EH (cell line): ENCODE measurements at regions not wholly inside any gene's neighbourhood (a gene's known extent, or its start where the extent isn't known, plus 50 kb on each side); places are given as distances from the start of the nearest gene placed in this dataset.
"Not testable (repeated sequence)": the region's sequence is repeated elsewhere in the genome, so short reads cannot be mapped to it uniquely, and the experiment has no call there.

Source experiments
- DNase-seq: peaks from one replicate; pipeline ENCODE4 v3.0.0-alpha.2; 2015; ENCODE audit warnings: low read depth

GRCh38 chr6:67210450-67210849 lies 1424.6 kb upstream of the ADGRB3 start:
- no peak for DNase-seq

DNA sequence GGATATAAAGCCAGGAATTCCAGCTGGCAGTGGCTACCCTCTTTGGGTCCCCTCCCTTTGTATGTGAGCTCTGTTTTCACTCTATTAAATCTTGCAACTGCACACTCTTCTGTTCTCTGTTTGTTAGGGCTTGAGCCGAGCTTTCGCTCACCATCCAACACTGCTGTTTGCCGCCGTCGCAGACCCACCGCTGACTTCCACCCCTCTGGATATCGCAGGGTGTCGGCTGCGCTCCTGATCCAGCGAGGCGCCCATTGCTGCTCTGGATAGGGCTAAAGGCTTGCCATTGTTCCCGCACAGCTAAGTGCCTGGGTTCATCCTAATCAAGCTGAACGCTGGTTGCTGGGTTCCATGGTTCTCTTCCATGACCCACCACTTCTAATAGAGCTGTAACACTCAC lies 1433.5 kb upstream of the ADGRB3 start:
- no peak for DNase-seq

DNA sequence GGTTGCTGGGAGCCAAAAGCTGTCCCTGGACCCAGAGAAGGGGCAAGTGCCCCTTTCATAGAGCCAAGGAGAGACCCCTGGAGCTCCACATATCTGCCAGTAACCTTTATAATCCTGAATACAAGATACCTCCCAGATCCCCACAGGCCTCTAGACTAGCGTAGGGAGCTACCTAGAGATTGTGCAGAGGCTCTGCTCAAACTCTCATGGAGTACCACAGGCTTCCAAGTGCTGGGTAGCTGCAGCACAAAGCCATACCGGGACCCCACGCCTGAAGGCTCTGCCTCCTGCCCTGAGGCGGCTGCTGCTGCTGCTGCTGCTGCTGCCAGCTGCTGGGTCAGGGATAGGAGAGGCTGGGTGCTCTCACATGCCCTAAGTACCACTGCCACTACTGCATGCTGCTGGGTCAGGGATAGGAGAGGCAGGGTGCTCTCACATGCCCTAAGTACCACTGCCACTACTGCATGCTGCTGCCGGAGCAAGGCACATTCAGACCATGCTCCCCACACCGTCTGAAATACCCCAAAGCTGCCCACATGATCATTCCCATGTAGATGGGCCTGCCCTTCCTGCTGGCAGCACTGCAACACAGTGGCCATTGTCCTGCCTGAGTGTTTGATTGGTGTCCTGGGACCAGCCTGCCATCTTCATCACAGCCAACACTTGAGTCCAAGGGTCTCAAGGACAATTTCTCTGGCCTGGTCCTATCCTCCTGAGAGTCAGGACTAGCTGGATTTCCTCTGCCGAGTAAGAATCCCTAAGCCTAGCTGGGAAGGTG lies 1434.3 kb upstream of the ADGRB3 start:
- no peak for DNase-seq

DNA sequence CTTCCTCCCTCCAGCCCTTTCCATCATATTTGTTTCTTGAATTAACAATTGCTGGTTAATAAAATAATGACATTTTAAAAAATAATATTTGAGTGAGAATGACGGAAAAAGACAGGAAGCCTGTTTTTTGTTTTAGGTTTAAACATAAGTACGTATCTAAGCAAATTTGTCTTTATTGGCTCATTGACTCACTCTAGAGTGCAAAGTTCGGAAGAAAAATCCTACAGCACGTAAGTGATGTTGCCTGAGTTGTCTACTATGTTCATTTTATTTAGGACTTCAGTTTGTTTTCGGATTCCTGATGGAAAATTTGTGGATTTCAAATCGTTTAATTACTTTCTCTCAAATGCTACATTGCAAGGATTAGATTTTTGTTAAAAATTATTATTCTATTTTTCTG lies 1435.7 kb upstream of the ADGRB3 start:
- no peak for DNase-seq

GRCh38 chr6:67190733-67191132 lies 1444.3 kb upstream of the ADGRB3 start:
- DNase-seq, result no peak

DNA sequence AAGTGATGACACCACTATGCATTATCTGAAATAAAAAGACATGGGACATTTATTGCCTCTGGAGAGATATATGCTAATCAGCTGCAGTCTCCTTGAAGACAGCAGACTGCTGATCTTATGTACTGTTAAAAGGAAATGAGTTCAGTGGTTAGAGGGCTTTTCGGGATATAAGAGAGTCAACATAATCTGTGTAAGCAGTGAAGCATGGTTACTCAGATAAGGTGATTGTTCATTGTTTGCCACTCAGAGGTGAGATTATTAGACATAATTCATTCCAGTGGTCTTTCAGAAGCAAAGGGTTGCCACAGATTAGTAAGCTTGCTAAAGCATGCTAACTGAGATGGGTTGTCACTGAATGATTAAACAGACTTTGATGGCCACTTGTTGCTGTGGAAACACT lies 1450.7 kb upstream of the ADGRB3 start:
- DNase-seq, result no peak

GRCh38 chr6:67175101-67175500 lies 1460.0 kb upstream of the ADGRB3 start:
- no peak for DNase-seq

DNA sequence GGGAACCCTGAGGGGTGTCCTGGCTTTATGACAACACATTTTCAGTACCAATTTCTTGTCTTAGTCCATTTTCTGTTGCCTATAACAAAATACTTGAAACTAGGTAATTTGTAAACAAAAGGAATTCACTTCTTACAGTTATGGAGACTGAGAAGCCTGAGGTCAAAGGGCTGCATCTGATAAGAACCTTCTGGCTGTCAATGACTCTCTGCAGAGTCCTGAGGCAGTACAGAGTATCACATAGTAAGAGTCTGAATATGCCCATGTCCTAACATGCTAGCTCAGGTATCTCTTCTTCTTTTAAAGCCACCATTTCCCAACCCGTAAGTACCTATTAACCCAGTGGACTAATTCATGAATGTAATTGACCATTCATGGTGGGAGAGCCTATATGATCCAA lies 1458.6 kb upstream of the EYS start:
- DNase-seq, result no peak

GRCh38 chr6:67160820-67161219 lies 1453.8 kb upstream of the EYS start:
- no peak for DNase-seq

- no peak for DNase-seq
Observed at GRCh38 chr6:67141005-67141404, 1434.0 kb upstream of the EYS start.

- DNase-seq, result no peak
Observed at GRCh38 chr6:67133973-67134372, 1426.9 kb upstream of the EYS start.

- no peak for DNase-seq
Observed at GRCh38 chr6:67131827-67132226, 1424.8 kb upstream of the EYS start.

- no peak for DNase-seq
Observed at GRCh38 chr6:67129780-67130179, 1422.8 kb upstream of the EYS start.

DNA sequence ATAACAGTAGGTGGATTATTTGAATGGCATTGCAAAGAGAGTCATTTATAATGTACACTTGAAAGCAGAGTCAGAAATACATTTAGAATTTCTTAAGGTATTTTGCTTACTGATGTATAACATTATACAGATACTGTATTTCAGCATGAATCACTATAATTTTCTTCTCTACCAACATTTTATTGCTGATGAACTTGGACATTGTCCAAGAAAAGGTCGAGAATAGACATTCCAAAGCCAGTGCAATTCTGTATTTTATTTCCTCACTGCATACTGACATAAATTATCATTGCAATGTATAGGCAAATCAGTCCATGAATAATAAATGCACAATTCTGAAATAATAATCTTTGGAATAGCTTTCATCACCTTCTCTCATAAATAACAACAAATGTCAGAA lies 1420.0 kb upstream of the EYS start:
- no peak for DNase-seq

DNA sequence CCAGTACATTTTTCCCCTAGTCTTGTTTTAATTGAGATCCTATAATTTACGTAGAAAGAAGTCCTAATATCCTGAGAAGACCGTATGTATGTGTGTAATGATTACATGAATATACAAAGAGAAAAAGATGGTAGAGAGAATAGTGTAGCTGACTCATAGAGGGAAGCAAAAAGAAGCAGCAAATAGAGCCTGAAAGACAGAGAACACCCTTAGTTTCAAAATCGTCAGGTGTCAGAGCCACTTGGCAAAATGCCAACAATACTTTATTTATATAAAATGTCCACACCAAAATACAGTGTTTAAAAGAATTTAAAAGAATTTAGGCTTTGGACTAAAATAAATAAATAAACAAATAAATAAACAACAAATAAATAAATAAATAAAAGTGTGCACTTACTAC lies 1414.1 kb upstream of the EYS start:
- no peak for DNase-seq

GRCh38 chr6:67112120-67112519 lies 1405.1 kb upstream of the EYS start:
- no peak for DNase-seq

DNA sequence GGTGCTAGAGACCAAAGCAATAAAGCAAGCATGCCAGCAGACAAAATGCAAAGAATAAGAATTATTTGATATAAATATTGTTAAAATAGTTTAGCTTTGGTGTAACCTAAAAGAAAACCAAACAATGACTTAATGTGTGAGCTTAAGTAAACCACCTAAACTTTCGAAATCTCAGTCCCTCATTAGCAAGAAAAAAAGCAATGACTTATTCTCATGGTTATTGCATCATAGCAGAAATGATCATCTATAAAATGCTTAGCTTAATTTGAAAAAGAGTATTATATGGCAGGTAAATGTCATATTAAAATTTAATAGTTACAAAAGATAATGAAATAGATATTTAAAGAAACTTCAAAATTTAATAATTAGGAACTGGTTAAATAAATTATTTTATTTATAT lies 1395.7 kb upstream of the EYS start:
- no peak for DNase-seq

- DNase-seq, result not testable (repeated sequence)
Observed at GRCh38 chr6:67095618-67096226, 1388.7 kb upstream of the EYS start.

DNA sequence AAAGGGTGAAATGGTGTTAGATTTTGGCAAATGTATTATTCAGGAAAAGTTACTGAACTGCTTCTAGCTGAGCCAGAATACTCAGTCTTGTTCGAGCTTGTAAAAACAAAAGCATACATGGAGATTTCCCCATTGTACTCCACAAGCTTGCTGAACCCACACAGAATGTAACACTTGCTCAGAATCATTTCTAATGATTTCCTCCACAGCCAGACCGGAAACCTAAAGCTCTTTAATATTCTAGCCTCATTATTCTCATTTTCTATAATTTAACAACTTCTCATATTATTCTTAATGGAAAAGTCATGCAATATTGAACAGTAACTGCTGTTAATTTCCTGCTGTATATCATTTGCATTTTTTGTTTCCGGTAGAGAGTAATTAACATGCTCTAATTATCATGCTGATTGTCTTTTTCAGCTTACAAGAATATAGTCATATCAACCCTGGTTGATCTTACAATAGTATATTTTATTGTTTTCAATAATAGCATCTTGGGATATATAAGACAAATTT lies 1387.5 kb upstream of the EYS start:
- no peak for DNase-seq

DNA sequence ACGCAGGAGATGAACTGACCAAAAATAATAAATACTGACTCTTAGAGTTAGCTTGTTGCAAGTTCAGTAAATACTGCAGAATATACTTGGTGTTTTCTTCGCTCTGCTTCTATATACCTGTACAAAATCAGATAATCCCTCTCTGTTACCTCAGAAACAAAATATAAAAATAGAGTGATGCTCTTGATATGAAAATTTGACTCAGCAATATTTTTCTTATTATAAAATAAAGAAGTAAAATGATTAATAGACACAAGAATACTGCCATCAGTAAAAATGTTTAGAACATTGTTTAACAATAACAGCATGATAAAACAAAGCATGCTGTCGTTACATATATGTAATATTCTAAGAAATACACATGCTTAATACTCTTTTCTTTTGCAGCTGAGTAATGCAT lies 1366.9 kb upstream of the EYS start:
- DNase-seq, result no peak

- no peak for DNase-seq
Observed at GRCh38 chr6:67068781-67069180, 1361.8 kb upstream of the EYS start.

DNA sequence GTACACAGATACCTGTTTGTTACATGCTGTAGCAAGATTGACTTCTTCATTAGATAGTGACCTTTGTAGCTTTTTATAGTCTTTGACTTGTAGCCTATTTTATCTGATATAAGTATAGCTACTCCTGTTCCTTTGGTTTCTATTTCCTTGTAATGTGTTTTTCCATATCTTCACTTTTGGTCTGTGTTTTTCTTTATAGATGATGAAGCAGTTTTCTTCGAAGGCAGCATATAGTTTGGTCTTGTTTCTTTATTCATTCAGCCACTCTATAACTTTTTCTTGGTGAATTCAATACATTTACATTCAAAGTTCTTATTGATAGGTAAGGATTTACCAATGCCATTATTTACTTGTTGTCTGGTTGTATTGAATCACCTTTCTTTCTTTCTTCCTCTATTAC lies 1357.3 kb upstream of the EYS start:
- no peak for DNase-seq

DNA sequence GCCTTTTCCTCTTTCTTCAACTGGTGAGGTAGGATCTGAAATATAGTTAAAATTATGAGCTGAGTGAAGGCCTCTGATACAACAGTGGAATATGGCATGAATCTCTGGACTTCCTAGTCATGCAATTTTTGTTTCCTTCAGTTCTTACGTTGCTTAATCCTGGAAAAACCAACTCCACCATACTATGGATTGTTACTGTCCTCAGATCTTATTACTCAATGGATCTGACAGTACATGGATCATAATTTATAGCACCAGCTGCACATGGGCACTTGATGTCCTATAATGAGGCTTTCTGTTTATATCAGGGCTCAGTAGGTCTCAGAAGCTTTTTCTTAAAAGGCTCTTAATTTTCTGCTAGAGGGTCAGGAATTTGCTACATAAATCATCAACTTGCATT lies 1341.0 kb upstream of the EYS start:
- no peak for DNase-seq

DNA sequence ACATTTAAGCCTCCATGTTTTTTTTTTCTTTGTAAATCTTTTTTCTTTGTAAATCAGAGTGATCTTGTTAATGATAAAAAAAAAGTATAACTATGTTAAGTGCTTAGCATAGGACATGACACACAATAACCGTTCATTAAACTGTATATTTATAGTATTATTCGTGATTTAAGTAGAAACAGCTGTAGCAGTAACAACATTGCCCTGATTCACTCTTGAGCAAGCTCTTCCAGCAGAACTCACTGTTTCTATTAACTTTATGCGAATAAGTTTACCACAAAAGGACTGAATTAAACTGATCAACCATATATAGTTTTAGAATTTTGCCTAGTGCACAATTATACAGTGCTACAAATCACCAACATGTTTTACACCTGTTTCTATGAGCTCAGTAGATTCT lies 1338.0 kb upstream of the EYS start:
- no peak for DNase-seq
